ENCODE measurements at regions not wholly inside any gene's neighbourhood (a gene's known extent, or its start where the extent isn't known, plus 50 kb on each side); places are given as distances from the start of the nearest gene placed in this dataset.

DNA sequence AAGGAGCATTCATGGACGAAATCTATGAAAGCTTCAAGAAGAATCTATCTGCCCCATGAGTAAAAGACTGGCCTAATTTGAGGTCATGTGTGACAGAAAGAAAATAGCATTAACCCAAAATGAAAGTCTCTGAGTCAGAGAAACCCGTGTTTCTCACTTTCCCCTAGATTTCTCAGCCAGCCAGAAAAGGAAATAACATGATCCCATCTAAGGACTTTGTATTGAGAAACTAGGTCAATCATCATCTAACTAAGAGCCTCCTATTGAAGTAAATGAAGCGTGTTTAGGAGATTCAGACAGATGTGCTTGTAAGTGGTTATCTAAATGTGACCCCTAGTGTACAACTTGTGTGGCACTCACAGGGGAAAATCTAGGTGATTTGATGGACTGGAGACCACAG, 77.3 kb upstream of the ZNF366 start:
- TF ChIP-seq, protein P1, sequence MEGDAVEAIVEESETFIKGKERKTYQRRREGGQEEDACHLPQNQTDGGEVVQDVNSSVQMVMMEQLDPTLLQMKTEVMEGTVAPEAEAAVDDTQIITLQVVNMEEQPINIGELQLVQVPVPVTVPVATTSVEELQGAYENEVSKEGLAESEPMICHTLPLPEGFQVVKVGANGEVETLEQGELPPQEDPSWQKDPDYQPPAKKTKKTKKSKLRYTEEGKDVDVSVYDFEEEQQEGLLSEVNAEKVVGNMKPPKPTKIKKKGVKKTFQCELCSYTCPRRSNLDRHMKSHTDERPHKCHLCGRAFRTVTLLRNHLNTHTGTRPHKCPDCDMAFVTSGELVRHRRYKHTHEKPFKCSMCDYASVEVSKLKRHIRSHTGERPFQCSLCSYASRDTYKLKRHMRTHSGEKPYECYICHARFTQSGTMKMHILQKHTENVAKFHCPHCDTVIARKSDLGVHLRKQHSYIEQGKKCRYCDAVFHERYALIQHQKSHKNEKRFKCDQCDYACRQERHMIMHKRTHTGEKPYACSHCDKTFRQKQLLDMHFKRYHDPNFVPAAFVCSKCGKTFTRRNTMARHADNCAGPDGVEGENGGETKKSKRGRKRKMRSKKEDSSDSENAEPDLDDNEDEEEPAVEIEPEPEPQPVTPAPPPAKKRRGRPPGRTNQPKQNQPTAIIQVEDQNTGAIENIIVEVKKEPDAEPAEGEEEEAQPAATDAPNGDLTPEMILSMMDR (optimal IDR thresholded peaks at IDR 0.05 in 1 of 3, IDR thresholded peaks at IDR 0.05 in 1 of 3, conservative IDR thresholded peaks at IDR 0.05 in 1 of 3; ENCODE audit: extremely low read depth in 1 of 3, insufficient read depth in 2 of 3, low read length in 3 of 3): no peak
- TF ChIP-seq EZH2 (IDR thresholded peaks at IDR 0.05; ENCODE audit: low read length): no peak
